CD1c-positive myeloid dendritic cell (primary cell): ENCODE measurements at regions not wholly inside any gene's neighbourhood (a gene's known extent, or its start where the extent isn't known, plus 50 kb on each side); places are given as distances from the start of the nearest gene placed in this dataset.
"Not testable (repeated sequence)": the region's sequence is repeated elsewhere in the genome, so short reads cannot be mapped to it uniquely, and the experiment has no call there.

ENCODE experiments used
- DNase-seq: peaks from one replicate; pipeline ENCODE4 v3.0.0-alpha.2; 2016; ENCODE audit errors: extremely low spot score

DNA sequence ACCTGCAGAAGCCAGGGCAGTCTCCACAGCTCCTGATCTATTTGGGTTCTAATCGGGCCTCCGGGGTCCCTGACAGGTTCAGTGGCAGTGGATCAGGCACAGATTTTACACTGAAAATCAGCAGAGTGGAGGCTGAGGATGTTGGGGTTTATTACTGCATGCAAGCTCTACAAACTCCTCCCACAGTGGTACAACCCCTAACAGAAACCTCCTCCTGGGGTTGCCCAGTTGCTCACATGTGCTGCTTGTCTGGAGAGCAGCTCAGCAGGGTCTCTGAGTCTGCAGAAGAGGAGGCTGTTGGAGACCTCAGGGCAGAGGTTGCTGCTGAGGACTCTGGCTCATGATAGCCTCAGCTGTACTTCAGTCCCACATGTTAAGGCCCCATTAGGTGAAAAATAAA lies 1269.1 kb downstream of the RPIA start:
- not testable (repeated sequence) for DNase-seq

DNA sequence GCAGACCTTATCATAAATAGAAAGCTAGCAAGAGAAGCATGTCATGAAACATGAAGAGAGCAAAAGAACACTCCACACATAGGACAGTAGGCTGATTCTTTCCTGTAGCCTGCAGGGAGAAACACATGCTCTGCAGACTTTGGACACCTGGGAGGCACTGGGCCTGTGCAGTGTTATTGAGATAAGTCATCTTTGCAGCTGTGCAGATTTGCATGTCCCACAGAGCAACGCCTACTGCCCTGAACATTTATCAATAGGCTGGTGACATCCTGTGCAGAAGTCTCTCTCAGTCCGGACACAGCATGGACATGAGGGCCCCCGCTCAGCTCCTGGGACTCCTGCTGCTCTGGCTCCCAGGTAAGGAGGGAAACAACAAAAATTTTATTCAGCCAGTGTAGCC lies 1277.1 kb downstream of the RPIA start:
- DNase-seq, result not testable (repeated sequence)

DNA sequence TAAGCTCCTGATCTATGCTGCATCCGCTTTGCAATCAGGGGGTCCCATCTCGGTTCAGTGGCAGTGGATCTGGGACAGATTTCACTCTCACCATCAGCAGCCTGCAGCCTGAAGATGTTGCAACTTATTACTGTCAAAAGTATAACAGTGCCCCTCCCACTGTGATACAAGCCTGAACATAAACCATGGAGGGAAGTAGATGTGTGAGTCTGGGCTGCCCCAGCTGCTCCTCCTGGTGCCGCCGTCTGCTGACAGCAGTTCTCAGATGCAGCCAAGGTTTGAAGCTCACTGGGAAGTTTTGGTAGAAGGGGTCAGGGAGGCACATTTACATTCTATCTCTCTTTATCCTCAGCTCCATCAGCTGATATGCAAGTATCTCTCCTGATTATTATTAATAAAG lies 1277.7 kb downstream of the RPIA start:
- not testable (repeated sequence) for DNase-seq

DNA sequence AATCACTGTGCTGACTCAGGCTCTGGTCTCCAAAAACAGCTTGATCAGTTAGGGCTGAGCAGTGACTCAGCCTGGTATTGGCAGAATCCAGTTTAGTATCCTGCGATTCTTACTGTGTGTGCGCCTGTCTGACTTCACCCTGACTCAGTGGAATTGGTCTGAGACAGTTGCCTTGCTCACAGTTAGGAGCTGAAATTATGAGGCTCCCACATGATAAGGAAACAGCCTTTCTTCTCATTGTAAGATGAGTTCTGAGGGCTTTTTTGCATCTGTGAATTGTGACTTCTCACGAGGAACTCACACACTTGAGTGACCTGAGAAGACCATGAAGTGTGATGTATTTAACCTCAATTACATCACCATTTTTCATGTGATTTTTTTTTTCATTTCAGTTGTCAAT lies 1282.4 kb downstream of the RPIA start:
- DNase-seq, result not testable (repeated sequence)

DNA sequence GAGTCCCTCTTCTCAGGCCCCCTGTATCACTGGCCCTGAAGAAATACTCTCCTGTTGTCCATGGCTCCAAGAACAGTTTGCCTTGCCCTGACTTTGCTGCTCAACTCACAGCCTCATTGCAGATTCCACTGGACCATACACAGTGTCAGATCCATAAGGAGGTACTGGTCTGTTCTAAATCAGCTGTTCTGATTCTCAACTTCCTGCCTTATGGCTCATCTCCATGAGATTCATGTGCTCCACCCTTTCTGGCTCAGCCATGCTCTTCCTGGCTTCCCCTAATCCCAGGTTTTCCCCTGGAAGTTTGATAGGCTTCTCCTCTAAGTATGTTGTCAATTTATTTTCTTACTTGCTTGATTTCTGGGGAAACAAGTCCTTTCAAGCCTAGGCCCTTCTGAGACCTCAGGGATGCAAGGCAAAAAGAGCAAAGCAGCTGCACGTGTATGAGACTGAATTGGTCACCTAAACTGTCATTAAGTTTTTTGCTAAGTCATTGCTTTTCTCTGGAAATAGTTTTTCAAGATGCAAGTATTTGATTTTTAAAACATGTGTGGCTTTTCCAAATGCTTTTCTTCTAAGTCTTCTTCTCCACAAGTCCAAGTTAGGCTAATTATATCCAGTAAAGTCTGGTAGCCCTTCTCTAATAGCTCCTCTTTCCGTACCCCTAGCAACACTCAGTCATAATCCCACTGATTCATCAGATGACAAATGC lies 1288.5 kb downstream of the RPIA start:
- not testable (repeated sequence) for DNase-seq

DNA sequence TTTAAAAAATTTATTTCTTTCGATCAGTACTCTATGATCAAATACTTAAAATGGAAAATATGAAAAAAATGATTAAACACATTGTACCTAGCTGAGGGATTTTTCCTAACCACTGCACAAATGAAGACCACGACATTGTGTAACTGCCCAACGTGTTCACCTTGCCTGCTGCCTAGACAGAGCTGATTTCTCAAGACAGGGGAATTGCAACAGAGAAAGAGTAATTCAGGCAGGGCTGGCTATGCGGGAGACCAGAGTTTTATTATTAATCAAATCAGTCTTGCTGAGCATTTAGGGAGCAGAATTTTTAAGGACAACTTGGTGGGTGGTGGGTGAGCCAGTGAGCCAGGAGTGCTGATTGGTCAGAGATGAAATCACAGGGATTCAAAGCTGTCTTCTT lies 1290.8 kb downstream of the RPIA start:
- not testable (repeated sequence) for DNase-seq

DNA sequence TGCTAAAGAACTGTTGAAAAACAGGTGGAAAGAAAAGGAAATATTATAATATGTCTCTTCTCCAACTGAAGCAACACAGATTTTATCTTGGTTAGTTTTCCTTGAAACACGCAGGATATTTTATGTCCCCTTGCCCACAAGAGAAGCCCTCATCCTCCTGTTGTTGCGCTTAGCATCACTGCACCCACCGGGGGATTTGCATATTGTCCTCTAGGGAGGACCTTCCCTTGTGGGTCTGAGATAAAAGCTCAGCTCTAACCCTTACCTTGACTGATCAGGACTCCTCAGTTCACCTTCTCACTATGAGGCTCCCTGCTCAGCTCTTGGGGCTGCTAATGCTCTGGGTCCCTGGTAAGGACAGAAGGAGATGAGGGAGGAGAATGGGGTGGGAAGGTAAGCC lies 1294.2 kb downstream of the RPIA start:
- DNase-seq, result not testable (repeated sequence)

DNA sequence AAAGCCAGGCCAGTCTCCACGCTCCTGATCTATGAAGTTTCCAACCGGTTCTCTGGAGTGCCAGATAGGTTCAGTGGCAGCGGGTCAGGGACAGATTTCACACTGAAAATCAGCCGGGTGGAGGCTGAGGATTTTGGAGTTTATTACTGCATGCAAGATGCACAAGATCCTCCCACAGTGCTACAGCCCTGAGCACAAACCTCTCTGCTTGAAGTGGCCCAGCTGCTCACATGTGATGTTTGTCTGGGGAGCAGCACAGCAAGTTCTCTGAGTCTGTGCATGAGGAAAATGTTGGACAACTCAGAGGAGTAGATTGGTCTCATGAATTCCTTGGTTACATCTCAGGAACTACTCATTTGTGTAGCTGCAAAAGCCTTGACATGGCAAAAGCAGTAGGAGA lies 1295.1 kb downstream of the RPIA start:
- DNase-seq, result not testable (repeated sequence)

DNA sequence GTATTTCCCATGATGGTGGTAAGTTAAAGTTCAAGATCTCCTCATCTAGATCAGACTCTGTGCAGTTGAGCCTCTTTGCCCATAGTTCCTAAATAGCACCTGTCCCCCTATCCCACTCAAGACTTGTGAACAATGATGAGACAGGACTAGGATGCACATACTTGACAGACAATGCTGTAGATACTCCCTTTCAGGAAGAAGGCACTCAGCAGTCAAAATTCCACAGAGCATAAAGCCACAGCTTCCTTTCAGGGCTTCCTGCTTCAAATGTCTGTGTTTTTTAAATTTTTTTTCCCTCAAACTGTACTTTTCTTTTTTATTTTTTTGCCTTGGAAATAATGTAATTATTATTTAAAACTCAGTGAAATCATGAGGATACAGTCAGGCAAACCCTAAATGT lies 1305.3 kb downstream of the RPIA start:
- DNase-seq, result not testable (repeated sequence)

DNA sequence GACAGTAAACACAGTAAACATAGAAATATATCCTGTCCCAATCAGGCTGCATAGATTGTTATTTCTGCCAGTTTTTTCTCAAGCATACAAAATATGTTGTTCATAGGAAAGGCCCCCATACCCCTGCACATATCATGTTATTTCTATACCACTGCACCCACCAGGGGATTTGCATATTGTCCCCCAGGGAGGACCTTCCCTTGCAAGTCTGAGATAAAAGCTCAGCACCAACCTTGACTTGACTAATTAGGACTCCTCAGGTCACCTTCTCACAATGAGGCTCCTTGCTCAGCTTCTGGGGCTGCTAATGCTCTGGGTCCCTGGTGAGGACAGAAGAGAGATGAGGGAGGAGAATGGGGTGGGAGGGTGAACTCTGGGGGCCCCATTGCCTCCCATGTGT lies 1313.1 kb downstream of the RPIA start:
- DNase-seq, result not testable (repeated sequence)

DNA sequence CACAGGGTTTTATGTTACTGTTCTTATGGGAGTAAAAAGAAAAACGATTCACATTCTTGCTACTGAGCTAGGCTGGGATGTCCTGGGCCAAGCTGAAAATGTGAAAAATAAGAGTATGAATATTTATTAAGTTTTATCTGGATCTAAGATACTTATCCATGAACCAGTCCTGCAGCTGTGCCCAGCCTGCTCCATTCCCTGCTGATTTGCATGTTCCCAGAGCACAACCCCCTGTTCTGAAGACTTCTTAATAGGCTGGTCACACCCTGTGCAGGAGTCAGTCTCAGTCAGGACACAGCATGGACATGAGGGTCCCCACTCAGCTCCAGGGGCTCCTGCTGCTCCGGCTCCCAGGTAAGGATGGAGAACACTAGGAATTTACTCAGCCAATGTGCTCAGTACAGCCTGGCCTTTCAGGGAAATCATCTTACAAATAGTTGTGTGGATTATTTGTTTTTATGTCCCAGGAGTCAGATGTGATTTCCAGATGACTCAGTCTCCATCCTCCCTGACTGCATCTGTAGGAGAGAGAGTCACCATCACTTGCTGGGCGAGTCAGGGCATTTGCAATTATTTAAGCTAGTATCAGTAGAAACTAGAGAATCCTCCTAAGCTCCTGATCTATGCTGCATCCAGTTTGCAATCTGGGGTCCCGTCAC lies 1319.1 kb downstream of the RPIA start:
- not testable (repeated sequence) for DNase-seq

DNA sequence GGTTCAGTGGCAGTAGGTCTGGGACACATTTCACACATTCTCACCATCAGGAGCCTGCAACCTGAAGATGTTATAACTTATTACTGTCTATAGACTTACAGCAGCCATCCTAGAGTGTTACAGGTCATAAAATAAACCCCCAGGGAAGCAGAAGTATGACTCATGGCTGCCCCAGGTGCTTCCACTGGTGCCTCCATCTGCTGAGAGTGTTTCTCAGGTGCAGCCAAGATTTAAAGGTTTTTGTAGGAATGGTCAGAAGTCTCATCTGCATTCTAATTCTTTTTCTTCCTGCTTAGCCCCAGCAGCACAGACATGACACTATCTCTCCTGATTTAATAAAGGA lies 1319.6 kb downstream of the RPIA start:
- not testable (repeated sequence) for DNase-seq

DNA sequence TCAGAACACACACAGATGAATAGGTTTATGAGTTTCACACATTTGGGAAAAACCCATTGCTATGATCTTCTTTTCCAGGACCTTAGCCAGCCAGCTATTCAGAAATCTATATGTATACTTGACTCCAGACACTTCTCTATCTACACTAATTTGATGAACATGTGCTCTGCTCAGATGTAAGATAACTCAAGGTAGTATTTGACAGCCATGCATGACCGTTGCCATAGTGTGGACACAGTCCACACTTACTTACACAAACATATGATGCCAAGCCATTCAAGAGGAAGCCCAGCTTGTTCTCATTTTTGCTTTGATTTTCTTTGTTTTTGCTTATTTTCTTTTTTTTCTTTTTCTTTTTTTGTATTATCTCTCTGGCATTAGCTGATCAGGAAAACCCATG lies 1328.4 kb downstream of the RPIA start:
- DNase-seq, result not testable (repeated sequence)

DNA sequence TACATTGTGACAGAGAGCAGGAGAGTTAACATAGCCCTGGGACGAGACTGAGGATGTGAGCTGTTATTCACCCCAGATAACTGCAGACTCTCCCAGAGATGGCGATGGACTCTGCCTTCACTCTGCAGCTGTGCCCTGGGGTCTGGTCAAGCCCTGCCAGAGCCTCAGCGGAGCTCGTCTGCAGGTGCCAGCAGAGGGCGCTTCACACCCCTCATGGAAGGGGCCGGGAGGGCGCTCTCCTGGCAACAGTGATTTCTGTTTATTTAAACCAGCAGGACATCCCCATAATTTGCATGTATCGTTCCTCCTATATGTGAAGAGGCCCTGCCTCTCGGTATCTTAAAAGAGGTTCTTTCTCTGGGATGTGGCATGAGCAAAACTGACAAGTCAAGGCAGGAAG lies 1329.8 kb downstream of the RPIA start:
- DNase-seq, result not testable (repeated sequence)

DNA sequence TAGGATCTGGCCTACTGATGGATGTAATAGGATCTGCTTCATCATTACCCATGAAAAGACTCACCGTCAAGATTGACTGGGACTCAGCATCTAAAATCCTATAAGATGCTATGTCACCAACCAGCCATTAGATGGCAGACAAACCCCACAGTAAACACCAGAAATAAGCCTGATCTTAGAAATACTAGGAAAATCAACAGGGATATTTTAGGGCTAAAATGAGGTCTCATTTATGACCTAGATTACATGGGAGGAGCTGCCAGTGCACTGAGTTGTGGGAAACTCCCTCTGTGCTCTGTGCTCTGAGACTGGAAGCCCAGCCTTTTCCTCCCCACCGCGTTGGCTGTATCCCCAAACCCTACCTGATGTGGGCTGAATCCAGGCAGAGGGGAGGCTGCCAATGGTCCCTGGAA lies 1335.8 kb downstream of the RPIA start:
- not testable (repeated sequence) for DNase-seq

DNA sequence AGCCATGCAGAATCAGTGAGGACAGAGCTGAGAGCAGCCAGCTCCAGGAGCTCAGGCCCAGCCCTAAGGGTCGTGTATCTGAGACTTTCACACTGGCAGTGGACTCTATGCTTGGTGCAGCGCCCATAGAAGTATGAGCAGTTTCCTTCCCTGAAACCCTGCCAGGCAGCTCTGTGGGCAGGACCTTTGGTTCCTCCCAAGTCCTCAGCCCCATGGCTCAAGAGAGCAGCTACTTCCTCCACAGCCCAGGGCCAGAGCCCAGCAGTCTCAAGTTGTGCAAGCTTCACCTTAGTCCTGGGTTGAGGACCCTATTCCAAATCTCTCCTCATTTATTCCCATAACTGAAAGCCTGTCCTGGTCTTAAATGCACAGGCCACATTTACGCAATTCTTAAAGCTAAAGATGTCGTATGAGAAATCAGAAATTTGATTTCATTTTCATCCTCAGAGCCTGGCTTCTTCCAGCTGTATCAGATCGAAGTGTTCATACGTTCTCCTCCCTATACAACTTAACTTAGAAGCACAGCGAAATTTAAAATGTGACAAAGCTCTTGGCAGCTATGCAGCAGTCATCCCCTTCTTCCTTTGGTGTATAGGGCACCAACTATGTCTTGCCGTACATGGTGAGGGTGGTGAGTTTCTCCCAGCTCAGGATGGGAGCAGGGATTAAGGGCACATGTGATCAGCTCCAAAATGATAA lies 1337.1 kb downstream of the RPIA start:
- DNase-seq, result peak; percentile 32

DNA sequence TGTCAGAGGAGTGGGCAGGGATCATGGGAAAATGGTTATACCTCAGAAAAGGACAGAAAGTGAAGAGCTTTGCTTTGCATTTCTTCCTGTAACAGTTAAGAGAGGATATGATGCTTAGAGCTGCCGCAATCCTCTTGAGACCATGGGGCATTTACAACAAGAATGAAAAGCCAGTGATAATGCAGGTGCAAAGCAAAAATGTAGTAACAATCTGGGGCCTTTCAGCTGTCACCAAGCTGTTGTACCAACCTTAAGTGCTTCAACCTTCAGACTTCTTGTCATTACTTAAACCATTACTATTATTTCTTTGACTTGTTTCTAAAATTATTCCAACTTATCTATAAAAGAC lies 1337.6 kb downstream of the RPIA start:
- not testable (repeated sequence) for DNase-seq

DNA sequence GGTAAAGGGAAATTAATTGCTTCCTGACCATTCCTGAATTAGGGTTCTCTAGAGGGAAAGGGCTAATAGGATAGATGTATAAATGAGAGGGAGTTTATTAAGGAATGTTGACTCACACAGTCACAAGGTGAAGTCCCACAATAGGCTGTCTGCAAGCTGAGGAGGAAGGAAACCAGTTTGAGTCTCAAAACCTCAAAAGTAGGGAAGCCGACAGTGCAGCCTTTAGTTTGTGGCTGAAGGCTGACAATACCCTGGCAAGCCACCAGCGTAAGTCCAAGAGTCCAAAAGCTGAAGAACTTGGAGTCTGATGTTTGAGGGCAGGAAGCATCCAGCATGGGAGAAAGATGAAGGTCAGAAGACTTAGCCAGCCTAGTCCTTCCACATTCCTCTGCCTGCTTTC lies 1340.8 kb downstream of the RPIA start:
- DNase-seq, result not testable (repeated sequence)

DNA sequence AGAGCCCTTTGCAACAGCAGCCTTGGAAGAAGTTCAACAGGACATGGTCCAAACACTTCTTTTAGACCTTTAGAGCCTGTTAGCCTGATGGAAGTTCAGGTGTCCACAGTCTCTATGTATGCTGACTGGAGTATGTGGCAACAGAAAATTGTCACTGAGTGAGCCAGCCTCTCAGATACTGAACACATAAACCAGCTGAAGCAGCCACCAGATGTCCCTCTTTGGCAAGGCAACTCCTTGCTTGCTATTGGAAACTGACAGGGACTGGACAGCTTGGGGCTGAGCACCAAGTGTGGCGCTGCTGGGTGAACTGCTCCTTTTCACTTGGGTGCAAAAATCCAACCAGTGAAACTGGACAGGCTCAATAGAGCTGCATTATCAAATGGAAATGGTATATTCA lies 1344.9 kb downstream of the RPIA start:
- DNase-seq, result not testable (repeated sequence)

DNA sequence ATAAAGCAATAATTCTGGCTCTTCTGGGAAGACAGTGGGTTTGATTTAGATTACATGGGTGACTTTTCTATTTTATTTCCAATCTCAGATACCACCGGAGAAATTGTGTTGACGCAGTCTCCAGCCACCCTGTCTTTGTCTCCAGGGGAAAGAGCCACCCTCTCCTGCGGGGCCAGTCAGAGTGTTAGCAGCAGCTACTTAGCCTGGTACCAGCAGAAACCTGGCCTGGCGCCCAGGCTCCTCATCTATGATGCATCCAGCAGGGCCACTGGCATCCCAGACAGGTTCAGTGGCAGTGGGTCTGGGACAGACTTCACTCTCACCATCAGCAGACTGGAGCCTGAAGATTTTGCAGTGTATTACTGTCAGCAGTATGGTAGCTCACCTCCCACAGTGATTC lies 1347.6 kb downstream of the RPIA start:
- DNase-seq, result not testable (repeated sequence)

DNA sequence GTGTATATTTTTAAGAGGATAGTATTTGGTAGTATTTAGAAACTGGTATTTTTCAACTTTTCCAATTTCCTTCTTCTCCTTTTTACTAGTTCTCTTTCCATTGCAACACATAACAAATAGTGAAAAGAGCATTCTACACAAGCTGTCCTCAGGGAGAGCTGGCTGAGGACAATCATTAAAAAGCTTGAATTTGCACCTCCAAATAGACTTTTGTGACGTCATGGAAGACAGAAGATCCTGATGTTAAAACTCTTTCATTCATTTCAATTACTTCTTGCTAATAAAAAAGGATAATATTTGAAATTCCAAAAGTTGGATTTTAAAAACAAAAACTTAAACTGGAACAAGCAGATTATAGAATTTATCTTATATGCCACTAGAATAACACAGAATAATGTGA lies 1356.3 kb downstream of the RPIA start:
- DNase-seq, result not testable (repeated sequence)

DNA sequence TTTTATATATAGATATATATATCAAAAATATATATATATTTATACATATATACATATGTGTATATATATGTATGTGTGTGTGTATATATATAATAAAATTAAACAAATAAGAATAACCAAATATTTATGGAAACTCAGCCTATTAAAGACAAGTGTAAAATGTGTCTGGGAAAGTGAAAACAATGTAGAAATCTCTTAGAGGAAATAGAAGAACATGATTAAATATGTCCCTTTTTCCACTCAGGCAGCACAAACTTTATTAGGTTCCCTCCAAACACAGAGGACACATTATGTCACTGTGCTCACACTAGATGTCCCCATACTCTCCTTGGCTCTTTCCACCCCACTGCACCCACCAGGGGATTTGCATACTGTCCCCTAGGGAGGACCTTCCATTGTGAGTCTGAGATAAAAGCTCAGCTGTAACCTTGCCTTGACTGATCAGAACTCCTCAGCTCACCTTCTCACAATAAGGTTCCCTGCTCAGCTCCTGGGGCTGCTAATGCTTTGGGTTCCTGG lies 1360.7 kb downstream of the RPIA start:
- not testable (repeated sequence) for DNase-seq
